ENCODE measurements at regions not wholly inside any gene's neighbourhood (a gene's known extent, or its start where the extent isn't known, plus 50 kb on each side); places are given as distances from the start of the nearest gene placed in this dataset.
A peak's percentile ranks its signal among the peaks of the same experiment; 100 is the strongest.

DNA sequence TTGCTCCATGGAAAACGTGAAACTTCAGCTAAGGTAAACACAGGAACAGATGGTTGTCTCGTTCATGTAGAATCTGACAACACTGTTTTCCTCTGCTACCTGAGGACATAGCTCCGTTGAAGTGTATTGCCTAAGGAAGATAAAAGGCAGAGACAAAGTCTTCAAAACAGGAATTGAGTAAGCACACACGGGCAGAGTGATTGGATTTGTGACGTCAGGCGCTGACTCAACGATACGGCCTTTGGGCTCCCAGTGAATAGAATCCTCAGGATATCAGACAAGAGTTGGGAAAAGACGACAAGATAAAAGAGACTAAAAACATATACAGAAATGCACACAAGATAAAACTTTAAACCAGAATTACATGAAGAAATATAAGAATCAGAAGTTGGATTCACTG is 787.1 kb upstream of the CTNND2 start:
- H4K5ac ChIP-seq (ENCODE audit: insufficient read length, low read depth, low read length) = peak overlapping the region; percentile 78
- no peaks in the 10 kb centered on the region for H3K23me2 ChIP-seq (ENCODE audit: insufficient read length, low read depth, low read length, poor library complexity, severe bottlenecking)
- peak overlapping the region; percentile 41 for H3K27ac ChIP-seq (ENCODE audit: insufficient read length, low read depth, low read length)
- H4K20me1 ChIP-seq (ENCODE audit: control insufficient read depth, insufficient read depth, insufficient read length) = no peaks in the 10 kb centered on the region
- Mint-ChIP-seq H3K4me3 (no peak overlapping the region), H3K27ac (peak overlapping the region in 1 of 3 experiments; percentile 66; a peak in 1 of 7 replicates), H3K9me3 (no peaks in the 10 kb centered on the region), H3K36me3 (ENCODE audit: insufficient read depth in 1 of 3, low read depth in 3 of 3) (no peaks in the 10 kb centered on the region), H3K27me3 (ENCODE audit: low read depth) (no peaks in the 10 kb centered on the region), H3K4me1 (peaks cover 5 to 10% of the 10 kb centered on the region in 2 experiments)
- no peak overlapping the region for H2BK5ac ChIP-seq (ENCODE audit: insufficient read length, low read length)
- H3K4ac ChIP-seq (ENCODE audit: low read depth, low read length) = no peak overlapping the region
- no peak overlapping the region for H3K9ac ChIP-seq (ENCODE audit: extremely low read depth, insufficient read length, low read length)
- TF ChIP-seq, protein P1, sequence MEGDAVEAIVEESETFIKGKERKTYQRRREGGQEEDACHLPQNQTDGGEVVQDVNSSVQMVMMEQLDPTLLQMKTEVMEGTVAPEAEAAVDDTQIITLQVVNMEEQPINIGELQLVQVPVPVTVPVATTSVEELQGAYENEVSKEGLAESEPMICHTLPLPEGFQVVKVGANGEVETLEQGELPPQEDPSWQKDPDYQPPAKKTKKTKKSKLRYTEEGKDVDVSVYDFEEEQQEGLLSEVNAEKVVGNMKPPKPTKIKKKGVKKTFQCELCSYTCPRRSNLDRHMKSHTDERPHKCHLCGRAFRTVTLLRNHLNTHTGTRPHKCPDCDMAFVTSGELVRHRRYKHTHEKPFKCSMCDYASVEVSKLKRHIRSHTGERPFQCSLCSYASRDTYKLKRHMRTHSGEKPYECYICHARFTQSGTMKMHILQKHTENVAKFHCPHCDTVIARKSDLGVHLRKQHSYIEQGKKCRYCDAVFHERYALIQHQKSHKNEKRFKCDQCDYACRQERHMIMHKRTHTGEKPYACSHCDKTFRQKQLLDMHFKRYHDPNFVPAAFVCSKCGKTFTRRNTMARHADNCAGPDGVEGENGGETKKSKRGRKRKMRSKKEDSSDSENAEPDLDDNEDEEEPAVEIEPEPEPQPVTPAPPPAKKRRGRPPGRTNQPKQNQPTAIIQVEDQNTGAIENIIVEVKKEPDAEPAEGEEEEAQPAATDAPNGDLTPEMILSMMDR (conservative IDR thresholded peaks at IDR 0.05) = no peak
- WGBS (ENCODE audit: extremely low coverage, insufficient read length, low lambda C conversion rate) = no CpG with 5 or more reads among the region's 9 CpGs
- no peak overlapping the region for H3K14ac ChIP-seq (ENCODE audit: insufficient read depth, low read length)
- no peak overlapping the region for H2BK12ac ChIP-seq (ENCODE audit: insufficient read length, low read depth, low read length)
- H3K18ac ChIP-seq (ENCODE audit: insufficient read length, low read depth, low read length) = no peak overlapping the region
- no peak overlapping the region for H2BK15ac ChIP-seq (ENCODE audit: low read depth, low read length)
- no peak overlapping the region for H3T11ph ChIP-seq (ENCODE audit: low read length)
- H4K8ac ChIP-seq (replicated peaks; ENCODE audit: insufficient read length, low read depth, low read length) = no peak overlapping the region
- no peaks in the 10 kb centered on the region for H3K27me3 ChIP-seq (ENCODE audit: insufficient read depth, low read length)
- no peaks in the 10 kb centered on the region for H3K79me2 ChIP-seq (ENCODE audit: insufficient read depth, low read length)
- H2AFZ ChIP-seq (ENCODE audit: low read length) = peak overlapping the region; percentile 85
- H2BK120ac ChIP-seq (ENCODE audit: low read depth, low read length, poor library complexity, severe bottlenecking) = no peak overlapping the region
- H3K4me1 ChIP-seq (ENCODE audit: insufficient read depth, low read length) = peaks cover 2% of the 10 kb centered on the region
- no peak overlapping the region for H3K23ac ChIP-seq (ENCODE audit: insufficient read length, low read depth, low read length)
- no peaks in the 10 kb centered on the region for H3K79me1 ChIP-seq (ENCODE audit: insufficient read depth, low read depth, low read length, poor library complexity, severe bottlenecking)
- H2AK5ac ChIP-seq (ENCODE audit: insufficient read length, low read length) = no peak overlapping the region
- H4K91ac ChIP-seq (ENCODE audit: insufficient read length, low read depth, low read length) = no peak overlapping the region
- no peak for DNase-seq
- H3K4me2 ChIP-seq (ENCODE audit: insufficient read depth, insufficient read length, low read length) = no peak overlapping the region
- no peak overlapping the region for H2BK20ac ChIP-seq (ENCODE audit: low read depth, low read length, poor library complexity, severe bottlenecking)
- H3K9me3 ChIP-seq (ENCODE audit: control insufficient read depth, low read depth, low read length) = no peaks in the 10 kb centered on the region
- no peak overlapping the region for H3K56ac ChIP-seq (ENCODE audit: insufficient read length, low read depth, low read length)
